GM12878 (cell line): ENCODE measurements at regions not wholly inside any gene's neighbourhood (a gene's known extent, or its start where the extent isn't known, plus 50 kb on each side); places are given as distances from the start of the nearest gene placed in this dataset.

ENCODE experiments used
- ATAC-seq: fragments of 200-7000 bp; cut with Tn5 transposase; 3 replicates; pipeline ENCODE4 v1.9.1; 2020; ENCODE audit warnings: mild to moderate bottlenecking, moderate library complexity
- BruUV-seq: library from RNA; stranded (reverse); fragments of 400-500 nt; replicated peaks from 2 replicates; lab custom pipeline; 2021; lab: Mats Ljungman, UMichigan
- CTCF ChIA-PET: fragments of 300-600 bp; sonication (Branson Sonifier 250); formaldehyde crosslinking; extraction: SDS; loops from one replicate; lab custom pipeline; 2021; ENCODE audit warnings: inconsistent platforms; lab: Yijun Ruan, JAX
- POLR2A ChIA-PET: fragments of 350-600 bp; formaldehyde crosslinking; extraction: SDS; loops from one replicate; lab custom pipeline; 2021; ENCODE audit warnings: inconsistent platforms; lab: Charles Lee
- RAD21 ChIA-PET: fragments of 300-600 bp; sonication (Branson Sonifier 250); formaldehyde crosslinking; loops from one replicate; lab custom pipeline; 2023; ENCODE audit warnings: antibody characterized with exemption; ENCODE audit not compliant: unreplicated experiment; lab: Charles Lee
- SMC1A ChIA-PET: fragments of 300-600 bp; sonication (Branson Sonifier 250); formaldehyde crosslinking; loops from one replicate; lab custom pipeline; 2023; ENCODE audit not compliant: unreplicated experiment, uncharacterized antibody; lab: Charles Lee
- DNase-seq: peaks from one replicate; pipeline ENCODE4 v3.0.0-alpha.2; 2011; ENCODE audit warnings: low read depth, low spot score
- FAIRE-seq: peaks from 3 replicates; lab custom pipeline; 2011; peaks lifted over from hg19 to GRCh38; lab: Jason Lieb, UNC
- H2AFZ ChIP-seq: 2 replicates; pipeline ENCODE4 v1.6.0; 2011; ENCODE audit warnings: low read depth, low read length, control low read depth; ENCODE audit not compliant: control insufficient read depth
- H3K27ac ChIP-seq: 2 replicates; pipeline ENCODE4 v1.5.1; 2011; ENCODE audit warnings: control low read depth; ENCODE audit not compliant: control insufficient read depth, insufficient read depth
- H3K27me3 ChIP-seq, 2 experiments: replicated peaks in 1 of 2; 2 replicates each; pipeline versions ENCODE4 v1.6.0 to v1.6.1; 2011; ENCODE audit warnings: low read length in 1 of 2; ENCODE audit not compliant: control insufficient read depth in 2 of 2, insufficient read depth in 2 of 2
- H3K36me3 ChIP-seq, 2 experiments: 2 replicates each; pipeline ENCODE4 v1.5.1; 2011; ENCODE audit warnings: low read length in 1 of 2; ENCODE audit not compliant: control insufficient read depth in 2 of 2, insufficient read depth in 2 of 2
- H3K4me1 ChIP-seq: 2 replicates; pipeline ENCODE4 v1.6.1; 2011; ENCODE audit warnings: mild to moderate bottlenecking, low read length, moderate library complexity, mixed read lengths; ENCODE audit not compliant: control insufficient read depth, insufficient read depth
- H3K4me2 ChIP-seq: 2 replicates; pipeline ENCODE4 v1.6.0; 2011; ENCODE audit warnings: control low read depth; ENCODE audit not compliant: control insufficient read depth, insufficient read depth
- H3K4me3 ChIP-seq: fragments of 200-600 bp; sonication (generic); 2 replicates; pipeline ENCODE4 v1.5.1; 2016
- H3K79me2 ChIP-seq: 2 replicates; pipeline ENCODE4 v1.6.0; 2011; ENCODE audit warnings: low read length; ENCODE audit not compliant: control insufficient read depth, insufficient read depth
- H3K9ac ChIP-seq: 2 replicates; pipeline ENCODE4 v1.8.0; 2011; ENCODE audit warnings: low read length, control low read depth, mixed read lengths; ENCODE audit not compliant: control insufficient read depth, insufficient read depth
- H3K9me3 ChIP-seq: replicated peaks from 3 replicates; pipeline ENCODE4 v1.5.1; 2011; ENCODE audit warnings: mild to moderate bottlenecking, low read length; ENCODE audit not compliant: control insufficient read depth, insufficient read depth
- H4K20me1 ChIP-seq: 2 replicates; pipeline ENCODE4 v1.6.0; 2011; ENCODE audit not compliant: control insufficient read depth, insufficient read depth
- ATF7 ChIP-seq: fragments of 450-650 bp; IDR thresholded peaks from 2 replicates; pipeline ENCODE4 v1.6.1; 2016; ENCODE audit warnings: low read depth, mild to moderate bottlenecking
- CBX5 ChIP-seq: sonication (generic); IDR thresholded peaks from 2 replicates; pipeline ENCODE4 v1.6.1; 2016; ENCODE audit warnings: low read depth, moderate library complexity, mild to moderate bottlenecking, inconsistent platforms
- CHD2 ChIP-seq: IDR thresholded peaks from 2 replicates; pipeline ENCODE4 v1.6.1; 2011; ENCODE audit warnings: low read depth, low read length, improper control_type of control experiment, borderline replicate concordance
- DPF2 ChIP-seq: fragments of 450-650 bp; IDR thresholded peaks from 2 replicates; pipeline ENCODE4 v1.6.1; 2017; ENCODE audit warnings: mild to moderate bottlenecking
- EED ChIP-seq: sonication (generic); IDR thresholded peaks from 2 replicates; pipeline ENCODE4 v1.6.1; 2016; ENCODE audit warnings: antibody characterized with exemption, low read depth
- EP300 ChIP-seq, 2 experiments: fragments of 150-350 bp in 1 of 2; IDR thresholded peaks; 2 replicates each; pipeline ENCODE4 v1.6.1; 2011 to 2012; ENCODE audit warnings: low read depth in 2 of 2, low read length in 2 of 2, borderline replicate concordance in 1 of 2, improper control_type of control experiment in 1 of 2, inconsistent platforms in 1 of 2; ENCODE audit not compliant: control insufficient read depth in 1 of 2
- EZH2 ChIP-seq: IDR thresholded peaks from 2 replicates; pipeline ENCODE4 v1.6.1; 2012; ENCODE audit warnings: low read depth, mild to moderate bottlenecking, control low read depth, inconsistent platforms, low read length, borderline replicate concordance; ENCODE audit not compliant: control insufficient read depth
- FOS ChIP-seq: IDR thresholded peaks from 3 replicates; pipeline ENCODE4 v1.6.1; 2011; ENCODE audit warnings: borderline replicate concordance; ENCODE audit not compliant: insufficient read length; ENCODE audit errors: extremely low read depth
- FOXK2 ChIP-seq: fragments of 450-650 bp; IDR thresholded peaks from 2 replicates; pipeline ENCODE4 v1.6.1; 2017; ENCODE audit warnings: mild to moderate bottlenecking, moderate library complexity
- GATAD2B ChIP-seq: fragments of 450-650 bp; conservative IDR thresholded peaks from 2 replicates; pipeline ENCODE4 v1.6.1; 2017; ENCODE audit warnings: low read depth, mild to moderate bottlenecking, moderate library complexity
- JUNB ChIP-seq: IDR thresholded peaks from 2 replicates; pipeline ENCODE4 v1.6.1; 2016; ENCODE audit warnings: antibody characterized with exemption, mild to moderate bottlenecking
- NRF1 ChIP-seq: conservative IDR thresholded peaks from 2 replicates; pipeline ENCODE4 v1.6.1; 2011; ENCODE audit warnings: mild to moderate bottlenecking, low read depth, low read length, improper control_type of control experiment
- RFX5 ChIP-seq: IDR thresholded peaks from 2 replicates; pipeline ENCODE4 v1.6.1; 2011; ENCODE audit warnings: low read depth, low read length, improper control_type of control experiment
- SMAD1 ChIP-seq: fragments of 450-650 bp; IDR thresholded peaks from 2 replicates; pipeline ENCODE4 v1.6.1; 2018; ENCODE audit warnings: mild to moderate bottlenecking, low read depth; ENCODE audit not compliant: partially characterized antibody
- SMC3 ChIP-seq: IDR thresholded peaks from 2 replicates; pipeline ENCODE4 v1.6.1; 2011; ENCODE audit warnings: low read length, improper control_type of control experiment, borderline replicate concordance
- STAT3 ChIP-seq: IDR thresholded peaks from 2 replicates; pipeline ENCODE4 v1.6.1; 2011; ENCODE audit warnings: low read depth, low read length, improper control_type of control experiment
- WGBS: methylation state at CpG from one replicate; pipeline ENCODE4 v1.1.6; 2016; ENCODE audit warnings: low lambda C conversion rate; ENCODE audit not compliant: insufficient replicate concordance, insufficient coverage; ENCODE audit errors: missing lambda C conversion rate; 5-methylcytosine and 5-hydroxymethylcytosine counted together
- in situ Hi-C: fragments of 300-500 bp; cut with MboI; formaldehyde crosslinking; loops from 9 replicates; pipeline ENCODE4 v1.14.3; 2018; ENCODE audit warnings: mixed read lengths
- intact Hi-C: fragments of 100-400 bp; cut with micrococcal nuclease; formaldehyde crosslinking; loops from one replicate; pipeline ENCODE4 v1.14.2; 2022; ENCODE audit not compliant: unreplicated experiment
- TF ChIP-seq, protein P1 (sequence below): IDR thresholded peaks from 2 replicates; pipeline ENCODE4 v1.6.1; 2012; ENCODE audit warnings: low read length, inconsistent platforms
- TF ChIP-seq, protein P2 (sequence below): fragments of 450-650 bp; IDR thresholded peaks from 2 replicates; pipeline ENCODE4 v1.6.1; 2017; ENCODE audit warnings: mild to moderate bottlenecking, moderate library complexity

DNA sequence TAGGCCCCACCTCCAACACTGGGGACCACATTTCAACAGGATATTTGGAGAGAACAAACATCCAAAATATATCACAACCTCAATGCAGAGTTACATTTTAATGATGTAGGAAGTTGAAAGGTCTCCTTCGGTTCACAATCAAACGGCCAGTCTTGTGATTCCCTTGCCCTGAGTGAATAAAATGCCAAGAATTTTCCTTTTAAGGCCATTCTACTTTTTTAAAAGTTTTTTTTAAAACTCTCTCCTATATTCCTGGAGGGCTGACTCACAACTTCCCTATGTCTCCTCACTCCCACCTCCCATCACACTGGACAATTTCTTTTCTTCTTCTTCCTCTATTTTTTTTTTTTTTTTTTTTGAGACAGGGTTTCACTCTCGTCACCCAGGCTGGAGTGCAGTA lies 693.6 kb upstream of the AUTS2 start:
- CTCF ChIA-PET: no interaction called here
- no peak overlapping the region for H3K4me2 ChIP-seq
- no peak for FAIRE-seq
- RAD21 ChIA-PET: no interaction called here
- no peak overlapping the region for H3K9ac ChIP-seq
- no peak overlapping the region for H3K27ac ChIP-seq
- no peak for ATAC-seq
- no peak overlapping the region for H3K4me3 ChIP-seq
- H3K79me2 ChIP-seq: no peaks in the 10 kb centered on the region
- no TSS peak for BruUV-seq
- no peak for TF ChIP-seq DPF2
- TF ChIP-seq CHD2: no peak
- TF ChIP-seq ATF7: no peak
- no peak for TF ChIP-seq EED
- TF ChIP-seq, protein P1, sequence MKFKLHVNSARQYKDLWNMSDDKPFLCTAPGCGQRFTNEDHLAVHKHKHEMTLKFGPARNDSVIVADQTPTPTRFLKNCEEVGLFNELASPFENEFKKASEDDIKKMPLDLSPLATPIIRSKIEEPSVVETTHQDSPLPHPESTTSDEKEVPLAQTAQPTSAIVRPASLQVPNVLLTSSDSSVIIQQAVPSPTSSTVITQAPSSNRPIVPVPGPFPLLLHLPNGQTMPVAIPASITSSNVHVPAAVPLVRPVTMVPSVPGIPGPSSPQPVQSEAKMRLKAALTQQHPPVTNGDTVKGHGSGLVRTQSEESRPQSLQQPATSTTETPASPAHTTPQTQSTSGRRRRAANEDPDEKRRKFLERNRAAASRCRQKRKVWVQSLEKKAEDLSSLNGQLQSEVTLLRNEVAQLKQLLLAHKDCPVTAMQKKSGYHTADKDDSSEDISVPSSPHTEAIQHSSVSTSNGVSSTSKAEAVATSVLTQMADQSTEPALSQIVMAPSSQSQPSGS: no peak
- TF ChIP-seq EP300 (IDR thresholded peaks at IDR 0.05; ENCODE audit: borderline replicate concordance in 1 of 2, control insufficient read depth in 1 of 2, low read depth in 2 of 2, low read length in 2 of 2): no peak
- TF ChIP-seq EZH2: no peak
- no peak for TF ChIP-seq SMAD1
- TF ChIP-seq RFX5: no peak
- TF ChIP-seq, protein P2, sequence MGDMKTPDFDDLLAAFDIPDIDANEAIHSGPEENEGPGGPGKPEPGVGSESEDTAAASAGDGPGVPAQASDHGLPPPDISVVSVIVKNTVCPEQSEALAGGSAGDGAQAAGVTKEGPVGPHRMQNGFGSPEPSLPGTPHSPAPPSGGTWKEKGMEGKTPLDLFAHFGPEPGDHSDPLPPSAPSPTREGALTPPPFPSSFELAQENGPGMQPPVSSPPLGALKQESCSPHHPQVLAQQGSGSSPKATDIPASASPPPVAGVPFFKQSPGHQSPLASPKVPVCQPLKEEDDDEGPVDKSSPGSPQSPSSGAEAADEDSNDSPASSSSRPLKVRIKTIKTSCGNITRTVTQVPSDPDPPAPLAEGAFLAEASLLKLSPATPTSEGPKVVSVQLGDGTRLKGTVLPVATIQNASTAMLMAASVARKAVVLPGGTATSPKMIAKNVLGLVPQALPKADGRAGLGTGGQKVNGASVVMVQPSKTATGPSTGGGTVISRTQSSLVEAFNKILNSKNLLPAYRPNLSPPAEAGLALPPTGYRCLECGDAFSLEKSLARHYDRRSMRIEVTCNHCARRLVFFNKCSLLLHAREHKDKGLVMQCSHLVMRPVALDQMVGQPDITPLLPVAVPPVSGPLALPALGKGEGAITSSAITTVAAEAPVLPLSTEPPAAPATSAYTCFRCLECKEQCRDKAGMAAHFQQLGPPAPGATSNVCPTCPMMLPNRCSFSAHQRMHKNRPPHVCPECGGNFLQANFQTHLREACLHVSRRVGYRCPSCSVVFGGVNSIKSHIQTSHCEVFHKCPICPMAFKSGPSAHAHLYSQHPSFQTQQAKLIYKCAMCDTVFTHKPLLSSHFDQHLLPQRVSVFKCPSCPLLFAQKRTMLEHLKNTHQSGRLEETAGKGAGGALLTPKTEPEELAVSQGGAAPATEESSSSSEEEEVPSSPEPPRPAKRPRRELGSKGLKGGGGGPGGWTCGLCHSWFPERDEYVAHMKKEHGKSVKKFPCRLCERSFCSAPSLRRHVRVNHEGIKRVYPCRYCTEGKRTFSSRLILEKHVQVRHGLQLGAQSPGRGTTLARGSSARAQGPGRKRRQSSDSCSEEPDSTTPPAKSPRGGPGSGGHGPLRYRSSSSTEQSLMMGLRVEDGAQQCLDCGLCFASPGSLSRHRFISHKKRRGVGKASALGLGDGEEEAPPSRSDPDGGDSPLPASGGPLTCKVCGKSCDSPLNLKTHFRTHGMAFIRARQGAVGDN: no peak
- TF ChIP-seq SMC3: no peak
- TF ChIP-seq FOXK2: no peak
- no peak for TF ChIP-seq STAT3
- no peak for TF ChIP-seq FOS
- TF ChIP-seq GATAD2B: no peak
- no peak for TF ChIP-seq JUNB
- TF ChIP-seq CBX5: no peak
- no peak for TF ChIP-seq NRF1
- in situ Hi-C loops: no loop called here
- 25% methylated on average over 2 of the region's 3 CpGs for WGBS
- SMC1A ChIA-PET: no interaction called here
- no peak for DNase-seq
- no peaks in the 10 kb centered on the region for H3K36me3 ChIP-seq
- no peaks in the 10 kb centered on the region for H4K20me1 ChIP-seq
- no peaks in the 10 kb centered on the region for H3K9me3 ChIP-seq
- POLR2A ChIA-PET: no interaction called here
- no peaks in the 10 kb centered on the region for H3K27me3 ChIP-seq
- H3K4me1 ChIP-seq: no peaks in the 10 kb centered on the region
- intact Hi-C loops: no loop called here
- H2AFZ ChIP-seq: no peak overlapping the region
